ENCODE measurements at regions not wholly inside any gene's neighbourhood (a gene's known extent, or its start where the extent isn't known, plus 50 kb on each side); places are given as distances from the start of the nearest gene placed in this dataset.

DNA sequence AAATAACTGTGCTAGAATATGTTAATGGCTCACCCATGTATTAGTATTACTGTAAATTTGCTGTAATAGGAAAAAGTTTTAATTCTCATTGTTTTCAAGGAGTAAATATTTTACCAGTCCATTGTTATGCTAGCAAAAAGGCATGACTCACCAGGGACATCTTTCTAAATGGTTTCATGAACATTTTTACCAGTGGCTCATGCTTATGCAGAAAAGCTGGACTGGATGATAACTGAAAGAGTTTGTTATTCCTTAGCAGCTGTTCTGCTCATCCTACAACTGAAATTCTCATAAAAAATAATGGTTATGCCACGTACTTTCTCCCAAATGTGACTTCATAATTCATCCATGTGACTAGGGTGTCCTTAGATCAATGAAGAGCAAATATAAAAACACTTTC is 111.9 kb upstream of the PCDH18 start:
- intact Hi-C loops (cut with DNase I): no loop called here
- DNase-seq (no peak), ATAC-seq (no peak)
- Histone ChIP-seq H3K9me3 (no peaks in the 10 kb centered on the region), H3K27ac (no peak overlapping the region), H3K27me3 (no peaks in the 10 kb centered on the region), H3K4me3 (no peak overlapping the region), H3K36me3 (replicated peaks in 1 of 2; ENCODE audit: insufficient read depth in 1 of 2, low read depth in 2 of 2) (no peaks in the 10 kb centered on the region), H3K4me1 (no peaks in the 10 kb centered on the region)
- WGBS, 2 donors: 27 to 30% methylated on average over 1 of the region's 1 CpG
- no peak for TF ChIP-seq POLR2A (IDR thresholded peaks at IDR 0.05)
- TF ChIP-seq, protein P1, sequence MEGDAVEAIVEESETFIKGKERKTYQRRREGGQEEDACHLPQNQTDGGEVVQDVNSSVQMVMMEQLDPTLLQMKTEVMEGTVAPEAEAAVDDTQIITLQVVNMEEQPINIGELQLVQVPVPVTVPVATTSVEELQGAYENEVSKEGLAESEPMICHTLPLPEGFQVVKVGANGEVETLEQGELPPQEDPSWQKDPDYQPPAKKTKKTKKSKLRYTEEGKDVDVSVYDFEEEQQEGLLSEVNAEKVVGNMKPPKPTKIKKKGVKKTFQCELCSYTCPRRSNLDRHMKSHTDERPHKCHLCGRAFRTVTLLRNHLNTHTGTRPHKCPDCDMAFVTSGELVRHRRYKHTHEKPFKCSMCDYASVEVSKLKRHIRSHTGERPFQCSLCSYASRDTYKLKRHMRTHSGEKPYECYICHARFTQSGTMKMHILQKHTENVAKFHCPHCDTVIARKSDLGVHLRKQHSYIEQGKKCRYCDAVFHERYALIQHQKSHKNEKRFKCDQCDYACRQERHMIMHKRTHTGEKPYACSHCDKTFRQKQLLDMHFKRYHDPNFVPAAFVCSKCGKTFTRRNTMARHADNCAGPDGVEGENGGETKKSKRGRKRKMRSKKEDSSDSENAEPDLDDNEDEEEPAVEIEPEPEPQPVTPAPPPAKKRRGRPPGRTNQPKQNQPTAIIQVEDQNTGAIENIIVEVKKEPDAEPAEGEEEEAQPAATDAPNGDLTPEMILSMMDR (IDR thresholded peaks at IDR 0.05): no peak

DNA sequence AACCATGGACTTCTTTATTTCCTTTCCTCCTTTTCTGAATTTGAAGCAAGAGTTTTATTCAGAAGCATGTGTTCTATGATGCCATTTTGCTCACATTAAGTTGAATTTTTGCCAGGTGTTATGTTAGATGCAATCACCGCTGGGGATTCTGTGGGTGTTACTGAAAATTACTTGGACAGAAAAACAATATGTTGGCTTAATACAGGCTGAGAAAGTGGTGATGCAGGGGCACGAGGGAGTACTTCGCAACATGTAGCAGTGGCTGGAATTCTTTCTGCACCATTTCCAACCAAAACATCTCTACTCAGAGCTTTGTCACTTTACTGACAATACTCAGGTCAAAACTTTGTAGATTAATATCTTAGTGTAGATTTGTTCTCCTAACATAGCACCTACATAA is 109.2 kb upstream of the PCDH18 start:
- no peak for ATAC-seq
- no peaks in the 10 kb centered on the region for H3K36me3 ChIP-seq (replicated peaks in 1 of 2; ENCODE audit: insufficient read depth in 1 of 2, low read depth in 2 of 2)
- no peak for DNase-seq
- TF ChIP-seq POLR2A (IDR thresholded peaks at IDR 0.05): no peak
- TF ChIP-seq, protein P1 (IDR thresholded peaks at IDR 0.05): no peak
- H3K4me1 ChIP-seq: no peaks in the 10 kb centered on the region
- WGBS, 2 donors: 61 to 64% methylated on average over 3 of the region's 3 CpGs
- H3K27me3 ChIP-seq: no peaks in the 10 kb centered on the region
- H3K9me3 ChIP-seq: no peaks in the 10 kb centered on the region
- intact Hi-C loops (cut with DNase I): no loop called here
- H3K4me3 ChIP-seq: no peak overlapping the region
- H3K27ac ChIP-seq: no peak overlapping the region

DNA sequence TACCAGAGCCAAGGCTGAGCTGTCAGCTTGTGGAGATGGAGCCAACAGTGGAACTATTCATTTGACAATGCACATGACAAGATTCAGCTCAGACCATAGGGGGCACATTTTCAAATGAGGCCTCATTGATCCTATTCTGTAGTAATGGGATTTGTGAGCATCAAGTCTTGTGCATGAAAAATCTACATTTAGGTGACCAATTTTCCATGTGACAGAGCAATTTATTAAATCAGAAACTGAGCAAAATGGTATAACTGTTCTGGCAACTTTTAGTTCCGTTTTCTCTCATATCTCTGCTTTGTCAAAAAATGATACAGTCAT is 108.5 kb upstream of the PCDH18 start:
- DNase-seq (no peak), ATAC-seq (no peak)
- 41 to 61% methylated on average over 1 of the region's 1 CpG for WGBS, 2 donors
- H3K4me1 ChIP-seq: no peaks in the 10 kb centered on the region
- H3K36me3 ChIP-seq (replicated peaks in 1 of 2; ENCODE audit: insufficient read depth in 1 of 2, low read depth in 2 of 2): no peaks in the 10 kb centered on the region
- TF ChIP-seq, protein P1 (IDR thresholded peaks at IDR 0.05): no peak
- TF ChIP-seq POLR2A (IDR thresholded peaks at IDR 0.05): no peak
- no peak overlapping the region for H3K27ac ChIP-seq
- H3K27me3 ChIP-seq: no peaks in the 10 kb centered on the region
- H3K9me3 ChIP-seq: no peaks in the 10 kb centered on the region
- H3K4me3 ChIP-seq: no peak overlapping the region
- intact Hi-C loops (cut with DNase I): no loop called here

DNA sequence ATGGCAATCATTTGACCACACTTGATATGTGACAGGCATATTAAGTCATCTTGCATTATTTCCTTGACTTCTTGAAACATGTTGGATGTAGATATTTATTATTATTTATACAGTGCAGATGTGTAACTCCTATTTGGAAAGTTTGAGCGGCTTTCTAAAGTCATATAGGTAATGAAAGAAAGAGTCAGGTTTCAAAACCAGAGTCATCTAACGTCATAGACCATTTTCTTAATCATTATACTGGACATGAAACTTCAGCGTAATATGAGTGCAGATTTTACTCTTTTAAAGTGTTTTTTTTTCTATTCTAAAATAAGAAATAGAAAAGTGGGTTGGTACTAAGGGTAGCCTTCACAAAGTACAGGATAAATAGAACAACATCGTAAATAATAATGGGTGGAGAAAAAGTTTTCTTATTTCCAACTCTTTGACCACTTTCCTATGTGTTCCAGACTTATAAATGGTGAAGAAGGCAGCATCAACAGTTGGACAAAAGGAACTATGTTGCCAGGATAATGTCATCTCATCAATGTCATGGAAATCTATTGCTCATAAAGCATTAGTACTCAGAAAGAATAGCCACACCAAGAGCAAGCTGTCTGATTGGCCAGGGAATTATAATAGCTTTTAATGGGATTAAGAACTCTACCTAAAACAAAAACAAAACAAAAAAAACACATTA is 108.0 kb upstream of the PCDH18 start:
- WGBS, 2 donors: 69% methylated on average over 4 of the region's 4 CpGs
- Histone ChIP-seq H3K36me3 (replicated peaks in 1 of 2; ENCODE audit: insufficient read depth in 1 of 2, low read depth in 2 of 2) (no peaks in the 10 kb centered on the region), H3K9me3 (no peaks in the 10 kb centered on the region), H3K27ac (no peak overlapping the region), H3K27me3 (no peaks in the 10 kb centered on the region), H3K4me1 (no peaks in the 10 kb centered on the region), H3K4me3 (no peak overlapping the region)
- intact Hi-C loops (cut with DNase I): no loop called here
- no peak for ATAC-seq
- no peak for DNase-seq
- TF ChIP-seq, protein P1 (IDR thresholded peaks at IDR 0.05): no peak
- TF ChIP-seq POLR2A (IDR thresholded peaks at IDR 0.05): no peak

DNA sequence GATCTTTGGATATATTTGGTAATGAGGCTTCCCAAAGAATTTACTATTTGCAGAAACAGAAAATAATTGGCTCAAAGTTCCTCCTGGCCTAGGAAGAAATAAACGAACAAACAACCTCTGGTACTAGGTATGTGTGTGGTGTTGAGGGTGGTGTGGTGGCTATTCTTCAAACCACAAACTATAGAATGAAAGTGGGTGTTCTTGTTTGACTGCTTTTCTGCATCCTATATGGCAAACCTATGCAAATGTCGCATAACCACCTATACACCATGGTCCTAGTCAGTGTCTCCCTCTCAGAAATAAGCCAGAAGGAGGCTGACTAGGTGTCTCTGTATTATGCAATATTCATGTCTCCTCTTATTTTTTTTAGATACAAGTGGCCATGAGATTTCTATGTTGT is 106.6 kb upstream of the PCDH18 start:
- WGBS, 2 donors: 53% methylated on average over 2 of the region's 2 CpGs
- no peak for TF ChIP-seq POLR2A (IDR thresholded peaks at IDR 0.05)

More for the DNA sequence above, 106.6 kb upstream of the PCDH18 start:
- ATAC-seq (no peak), DNase-seq (no peak)
- Histone ChIP-seq H3K27ac (no peak overlapping the region), H3K9me3 (no peaks in the 10 kb centered on the region), H3K27me3 (no peaks in the 10 kb centered on the region), H3K36me3 (replicated peaks in 1 of 2; ENCODE audit: insufficient read depth in 1 of 2, low read depth in 2 of 2) (no peaks in the 10 kb centered on the region), H3K4me3 (no peak overlapping the region), H3K4me1 (no peaks in the 10 kb centered on the region)
- intact Hi-C loops (cut with DNase I): no loop called here

Measured in body of pancreas (tissue), 4 donors.